PC-3 (cell line): ENCODE measurements at regions not wholly inside any gene's neighbourhood (a gene's known extent, or its start where the extent isn't known, plus 50 kb on each side); places are given as distances from the start of the nearest gene placed in this dataset.

Experiments used
- ATAC-seq: fragments of 200-7000 bp; cut with Tn5 transposase; 2 replicates; pipeline ENCODE4 v1.9.1; 2020; ENCODE audit warnings: mild to moderate bottlenecking, moderate library complexity
- BruUV-seq: library from RNA; stranded (reverse); fragments of 400-500 nt; replicated peaks from 2 replicates; lab custom pipeline; 2021; lab: Mats Ljungman, UMichigan
- CTCF ChIA-PET: fragments of 300-600 bp; sonication (Branson Sonifier 250); formaldehyde crosslinking; loops from one replicate; lab custom pipeline; 2022; ENCODE audit warnings: antibody characterized with exemption; lab: Charles Lee
- POLR2A ChIA-PET: fragments of 300-600 bp; sonication (Branson Sonifier 250); formaldehyde crosslinking; loops from one replicate; lab custom pipeline; 2022; ENCODE audit warnings: antibody characterized with exemption; ENCODE audit not compliant: unreplicated experiment; lab: Charles Lee
- DNase-seq: peaks from one replicate; pipeline ENCODE4 v3.0.0-alpha.2; 2015
- H2AFZ ChIP-seq: fragments of 300-600 bp; sonication (generic); 2 replicates; pipeline ENCODE4 v1.6.0; 2016; ENCODE audit warnings: antibody characterized with exemption, low read length
- H3F3A ChIP-seq: fragments of 300-600 bp; sonication (generic); one replicate; pipeline ENCODE4 v1.6.0; 2017; ENCODE audit warnings: antibody characterized with exemption, low read length, control low read depth, mild to moderate bottlenecking; ENCODE audit not compliant: unreplicated experiment
- H3K27ac ChIP-seq: fragments of 300-600 bp; sonication (generic); 2 replicates; pipeline ENCODE4 v1.5.1; 2016; ENCODE audit warnings: mild to moderate bottlenecking, low read length
- H3K27me3 ChIP-seq: fragments of 300-600 bp; sonication (generic); 2 replicates; pipeline ENCODE4 v1.6.1; 2016; ENCODE audit warnings: low read length, mixed read lengths
- H3K36me3 ChIP-seq: fragments of 300-600 bp; sonication (generic); 2 replicates; pipeline ENCODE4 v1.6.1; 2016; ENCODE audit warnings: low read depth, mixed run types, low read length, mixed read lengths
- H3K4me1 ChIP-seq: fragments of 300-600 bp; sonication (generic); 2 replicates; pipeline ENCODE4 v1.5.1; 2016; ENCODE audit warnings: low read length; ENCODE audit not compliant: insufficient read depth
- H3K4me2 ChIP-seq: fragments of 300-600 bp; sonication (generic); 2 replicates; pipeline ENCODE4 v1.6.0; 2016; ENCODE audit warnings: low read length
- H3K4me3 ChIP-seq: fragments of 300-600 bp; sonication (generic); 2 replicates; pipeline ENCODE4 v1.5.1; 2016; ENCODE audit warnings: mild to moderate bottlenecking, low read length, mixed read lengths
- H3K79me2 ChIP-seq: fragments of 300-600 bp; sonication (generic); 2 replicates; pipeline ENCODE4 v1.6.1; 2017; ENCODE audit warnings: low read length, mixed read lengths
- H3K9ac ChIP-seq: fragments of 300-600 bp; sonication (generic); 2 replicates; pipeline ENCODE4 v1.6.0; 2016; ENCODE audit warnings: mild to moderate bottlenecking, low read length
- H3K9me2 ChIP-seq: fragments of 300-600 bp; sonication (generic); replicated peaks from 2 replicates; pipeline ENCODE4 v1.6.1; 2016; ENCODE audit warnings: mixed run types, low read length, mixed read lengths
- H3K9me3 ChIP-seq: fragments of 300-600 bp; sonication (generic); 2 replicates; pipeline ENCODE4 v1.6.1; 2016; ENCODE audit warnings: low read length, mixed read lengths
- H4K20me1 ChIP-seq: fragments of 300-600 bp; sonication (generic); 2 replicates; pipeline ENCODE4 v1.6.1; 2016; ENCODE audit warnings: low read length, mixed read lengths
- EZH2 ChIP-seq: fragments of 300-600 bp; sonication (generic); IDR thresholded peaks from one replicate; pipeline ENCODE4 v1.6.1; 2017; ENCODE audit warnings: antibody characterized with exemption, mild to moderate bottlenecking, low read length; ENCODE audit not compliant: unreplicated experiment
- EZH2phosphoT487 ChIP-seq: fragments of 300-600 bp; sonication (generic); IDR thresholded peaks from 2 replicates; pipeline ENCODE4 v1.6.1; 2018; ENCODE audit warnings: mild to moderate bottlenecking, antibody characterized with exemption, low read length, borderline replicate concordance
- intact Hi-C: fragments of 100-400 bp; cut with micrococcal nuclease; formaldehyde crosslinking; loops from 2 replicates; pipeline ENCODE4 v1.9.0; 2023
- TF ChIP-seq, protein P1 (sequence below): fragments of 300-600 bp; sonication (generic); conservative IDR thresholded peaks from 2 replicates; pipeline ENCODE4 v1.5.1; 2017; ENCODE audit warnings: antibody characterized with exemption, low read depth, mild to moderate bottlenecking, low read length

DNA sequence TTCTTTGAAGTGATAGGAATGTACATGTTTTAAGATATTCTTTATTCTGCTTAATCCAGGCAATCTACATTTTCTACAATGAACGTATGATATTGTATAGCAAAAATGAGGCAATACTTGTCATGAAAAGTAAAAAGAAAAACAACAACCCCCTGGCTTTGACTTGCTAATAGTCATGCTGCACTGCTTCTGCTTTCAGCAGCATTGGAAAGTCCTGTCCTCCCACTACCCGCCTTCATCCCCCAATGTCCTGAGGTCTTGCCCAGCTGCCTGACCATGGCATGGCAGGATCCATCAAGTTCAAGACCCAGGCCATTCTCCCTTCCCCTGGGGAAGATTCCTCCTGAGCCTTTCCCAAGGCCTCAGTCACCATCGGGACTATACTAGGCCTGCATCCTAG is 156.5 kb downstream of the SH3BGRL2 start:
- Histone ChIP-seq H2AFZ (no peak overlapping the region), H4K20me1 (no peaks in the 10 kb centered on the region), H3K9me2 (no peaks in the 10 kb centered on the region), H3K27me3 (no peaks in the 10 kb centered on the region), H3K9ac (no peak overlapping the region), H3K27ac (no peak overlapping the region), H3K79me2 (no peaks in the 10 kb centered on the region), H3K36me3 (no peaks in the 10 kb centered on the region), H3K4me2 (no peak overlapping the region), H3F3A (no peaks in the 10 kb centered on the region), H3K4me3 (no peak overlapping the region), H3K4me1 (no peaks in the 10 kb centered on the region), H3K9me3 (no peaks in the 10 kb centered on the region)
- CTCF ChIA-PET: no interaction called here
- no peak for TF ChIP-seq EZH2phosphoT487
- TF ChIP-seq EZH2: no peak
- TF ChIP-seq, protein P1, sequence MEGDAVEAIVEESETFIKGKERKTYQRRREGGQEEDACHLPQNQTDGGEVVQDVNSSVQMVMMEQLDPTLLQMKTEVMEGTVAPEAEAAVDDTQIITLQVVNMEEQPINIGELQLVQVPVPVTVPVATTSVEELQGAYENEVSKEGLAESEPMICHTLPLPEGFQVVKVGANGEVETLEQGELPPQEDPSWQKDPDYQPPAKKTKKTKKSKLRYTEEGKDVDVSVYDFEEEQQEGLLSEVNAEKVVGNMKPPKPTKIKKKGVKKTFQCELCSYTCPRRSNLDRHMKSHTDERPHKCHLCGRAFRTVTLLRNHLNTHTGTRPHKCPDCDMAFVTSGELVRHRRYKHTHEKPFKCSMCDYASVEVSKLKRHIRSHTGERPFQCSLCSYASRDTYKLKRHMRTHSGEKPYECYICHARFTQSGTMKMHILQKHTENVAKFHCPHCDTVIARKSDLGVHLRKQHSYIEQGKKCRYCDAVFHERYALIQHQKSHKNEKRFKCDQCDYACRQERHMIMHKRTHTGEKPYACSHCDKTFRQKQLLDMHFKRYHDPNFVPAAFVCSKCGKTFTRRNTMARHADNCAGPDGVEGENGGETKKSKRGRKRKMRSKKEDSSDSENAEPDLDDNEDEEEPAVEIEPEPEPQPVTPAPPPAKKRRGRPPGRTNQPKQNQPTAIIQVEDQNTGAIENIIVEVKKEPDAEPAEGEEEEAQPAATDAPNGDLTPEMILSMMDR: no peak
- POLR2A ChIA-PET: no interaction called here
- ATAC-seq (no peak), DNase-seq (no peak)
- intact Hi-C loops: no loop called here
- BruUV-seq: no TSS peak

DNA sequence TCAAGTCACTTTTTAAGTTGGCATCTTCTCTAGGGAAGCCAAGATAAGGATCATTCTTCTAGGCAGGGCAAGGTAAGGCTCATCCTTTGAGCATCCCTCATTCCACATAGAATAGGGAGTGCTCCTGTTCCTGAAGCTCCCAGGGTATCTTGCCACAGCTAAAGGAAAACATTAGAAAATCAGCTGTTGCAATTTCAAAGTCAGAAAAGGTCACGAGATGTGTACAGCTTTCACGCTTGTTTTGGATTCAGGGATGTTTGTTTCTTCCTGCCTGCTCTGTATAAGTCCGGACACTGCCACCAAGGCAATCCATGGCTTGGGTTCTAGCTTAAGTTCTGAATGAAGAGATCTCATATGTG is 153.2 kb downstream of the SH3BGRL2 start:
- no peaks in the 10 kb centered on the region for H3K9me3 ChIP-seq
- no peak overlapping the region for H2AFZ ChIP-seq
- BruUV-seq: no TSS peak
- ChIA-PET POLR2A (no interaction called here), CTCF (interaction anchor here (0.6 kb wide), 1 partner anchor 84 kb away, joined by 5 read pairs; no protein-coding TSS in a partner anchor)
- no peak overlapping the region for H3K27ac ChIP-seq
- H3F3A ChIP-seq: no peaks in the 10 kb centered on the region
- no peaks in the 10 kb centered on the region for H3K27me3 ChIP-seq
- no peak overlapping the region for H3K4me2 ChIP-seq
- DNase-seq (no peak), ATAC-seq (no peak)
- H3K4me1 ChIP-seq: no peaks in the 10 kb centered on the region
- H3K79me2 ChIP-seq: no peaks in the 10 kb centered on the region
- H4K20me1 ChIP-seq: no peaks in the 10 kb centered on the region
- TF ChIP-seq, protein P1: no peak
- no peak for TF ChIP-seq EZH2phosphoT487
- TF ChIP-seq EZH2: no peak
- H3K4me3 ChIP-seq: no peak overlapping the region
- H3K9ac ChIP-seq: no peak overlapping the region
- no peaks in the 10 kb centered on the region for H3K36me3 ChIP-seq
- H3K9me2 ChIP-seq: no peaks in the 10 kb centered on the region
- intact Hi-C loops: no loop called here

DNA sequence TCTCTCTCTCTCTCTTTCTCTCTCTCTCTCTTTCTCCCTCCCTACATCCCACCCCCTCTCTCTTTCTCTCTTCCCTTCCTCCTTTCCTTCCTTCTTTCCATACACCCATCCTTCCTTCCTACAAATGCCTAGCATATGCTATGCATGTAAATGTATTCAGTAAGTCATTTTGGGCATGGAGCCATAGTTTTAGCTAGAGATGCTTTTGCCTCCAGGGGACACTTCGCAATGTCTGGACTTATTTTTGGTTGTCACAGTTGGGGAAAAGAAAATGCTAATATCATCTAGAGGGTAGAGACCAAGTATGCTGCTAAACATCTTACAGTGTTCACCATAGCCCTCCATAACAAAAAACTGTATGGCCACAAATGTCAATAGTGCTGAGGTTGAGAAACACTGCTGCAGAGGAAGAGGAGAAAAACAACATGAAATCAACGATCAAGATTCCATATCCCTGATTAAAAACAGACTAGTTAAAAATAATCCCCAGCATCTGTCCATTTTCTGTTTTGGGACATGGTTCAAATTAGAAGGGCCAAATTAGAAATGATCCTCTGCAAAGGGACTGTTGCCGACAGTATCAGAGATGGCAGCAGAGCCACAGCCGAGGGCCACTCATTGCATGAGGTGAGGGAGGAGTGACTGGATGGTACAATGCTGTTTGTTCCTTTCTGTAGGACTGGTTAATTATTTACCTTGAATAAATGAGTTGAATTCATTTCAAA is 152.7 kb downstream of the SH3BGRL2 start:
- ChIA-PET CTCF (no interaction called here), POLR2A (no interaction called here)
- Histone ChIP-seq H3F3A (no peaks in the 10 kb centered on the region), H3K4me1 (no peaks in the 10 kb centered on the region), H2AFZ (no peak overlapping the region), H3K4me3 (no peak overlapping the region), H3K9me3 (no peaks in the 10 kb centered on the region), H3K4me2 (no peak overlapping the region), H3K27me3 (no peaks in the 10 kb centered on the region), H3K36me3 (no peaks in the 10 kb centered on the region), H3K27ac (no peak overlapping the region), H4K20me1 (no peaks in the 10 kb centered on the region), H3K79me2 (no peaks in the 10 kb centered on the region), H3K9ac (no peak overlapping the region), H3K9me2 (no peaks in the 10 kb centered on the region)
- ATAC-seq (no peak), DNase-seq (no peak)
- intact Hi-C loops: no loop called here
- BruUV-seq: no TSS peak
- no peak for TF ChIP-seq EZH2
- TF ChIP-seq, protein P1: no peak
- no peak for TF ChIP-seq EZH2phosphoT487
